GM19372 (cell line): ENCODE measurements at regions not wholly inside any gene's neighbourhood (a gene's known extent, or its start where the extent isn't known, plus 50 kb on each side); places are given as distances from the start of the nearest gene placed in this dataset.
"Not testable (repeated sequence)": the region's sequence is repeated elsewhere in the genome, so short reads cannot be mapped to it uniquely, and the experiment has no call there.

ENCODE experiments used
- ATAC-seq: cut with Tn5 transposase; IDR thresholded peaks from one replicate; pipeline ENCODE4 v1.9.1; 2021; ENCODE audit warnings: mild to moderate bottlenecking, low read depth, moderate library complexity; ENCODE audit not compliant: unreplicated experiment

DNA sequence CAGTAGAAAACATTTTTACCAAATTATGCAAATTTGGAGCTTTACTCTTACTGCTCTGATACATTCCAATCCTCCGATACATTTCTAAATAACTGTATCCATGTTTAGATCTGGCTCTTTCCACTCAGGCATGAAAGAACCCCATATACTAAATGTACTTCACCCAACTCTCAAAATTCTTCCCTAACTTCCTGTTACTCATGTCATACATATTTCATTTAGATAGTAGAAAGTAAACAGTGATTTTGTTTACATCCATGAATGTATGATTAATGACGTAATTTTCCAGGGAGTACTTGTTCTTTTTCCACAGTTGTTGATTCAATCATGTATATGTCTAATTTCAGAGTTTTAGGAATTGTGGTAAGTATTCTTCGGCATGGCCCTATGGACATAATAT is 1426.5 kb upstream of the C9orf72 start:
- ATAC-seq = no peak

DNA sequence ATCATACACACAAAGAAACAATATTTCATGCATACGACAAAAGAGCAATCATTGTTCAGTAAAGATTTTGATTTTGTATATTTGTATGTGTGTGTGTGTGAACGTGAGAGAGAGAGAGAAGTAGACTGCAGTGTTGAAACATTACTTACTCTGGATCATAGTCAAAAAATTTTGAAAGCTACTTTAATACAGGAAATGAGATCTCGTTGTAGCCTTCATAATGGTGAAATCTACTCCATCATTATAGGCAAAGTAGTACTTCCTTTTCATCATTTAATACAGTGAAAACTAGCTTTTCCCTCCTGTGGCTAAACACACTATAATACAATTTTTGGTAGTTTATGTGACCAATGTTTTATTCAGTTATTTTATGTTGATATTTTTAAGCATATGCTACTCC is 1427.7 kb upstream of the C9orf72 start:
- ATAC-seq = no peak

DNA sequence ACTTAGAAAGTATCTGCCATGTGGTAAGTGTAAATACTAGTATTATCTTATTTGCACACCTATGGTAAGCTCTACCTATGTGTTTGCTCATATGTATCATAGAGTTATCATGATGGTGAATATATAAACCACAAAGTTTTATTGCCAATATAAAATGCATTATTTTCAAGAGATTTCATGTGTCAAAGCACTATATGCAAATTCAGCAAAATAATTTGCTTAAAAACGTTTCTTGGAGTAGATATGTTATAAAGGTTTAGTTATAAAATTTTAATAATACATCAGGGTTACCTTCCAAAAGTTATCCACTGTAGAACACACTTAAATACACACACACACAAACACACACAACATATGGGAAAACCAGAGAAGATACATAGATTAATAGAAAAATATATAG is 1431.7 kb upstream of the C9orf72 start:
- ATAC-seq = no peak

DNA sequence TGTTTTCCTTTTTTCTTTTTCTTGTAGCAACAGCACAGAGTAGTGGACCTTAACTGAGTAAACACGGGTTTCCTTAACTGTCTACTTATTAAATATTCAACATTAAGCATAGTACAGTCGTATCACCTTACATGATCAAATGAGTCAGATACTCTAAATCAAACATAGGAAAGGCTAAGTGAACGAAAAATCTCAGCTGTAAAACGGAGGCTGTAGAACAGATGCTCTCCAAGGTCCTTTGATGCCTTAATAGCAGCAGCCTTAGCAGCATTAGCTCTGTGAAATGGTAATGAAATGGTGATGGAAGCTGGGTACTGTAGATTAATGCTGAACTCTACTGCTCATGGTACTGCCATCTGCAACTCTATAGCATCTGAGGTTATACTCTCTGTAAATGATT is 1433.3 kb upstream of the C9orf72 start:
- no peak for ATAC-seq

DNA sequence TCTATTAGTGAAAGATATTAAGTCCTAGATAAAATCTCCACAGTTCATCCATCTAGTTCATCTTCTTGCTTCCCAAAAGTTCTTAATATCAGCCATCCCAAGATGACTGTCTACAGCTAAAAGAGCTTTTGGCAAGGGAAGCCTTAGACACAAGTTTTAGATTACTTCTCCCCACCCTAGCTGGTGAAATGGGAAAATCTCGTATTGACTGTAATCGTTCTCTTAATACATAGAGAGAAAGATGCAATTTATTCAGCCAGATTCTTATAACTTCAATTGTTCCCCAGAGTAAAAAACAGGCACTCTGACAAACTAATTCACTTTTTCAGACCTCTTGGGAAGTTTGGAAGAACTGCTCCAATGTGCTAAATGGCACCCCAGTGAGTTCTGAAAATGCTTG is 1439.6 kb upstream of the C9orf72 start:
- no peak for ATAC-seq

DNA sequence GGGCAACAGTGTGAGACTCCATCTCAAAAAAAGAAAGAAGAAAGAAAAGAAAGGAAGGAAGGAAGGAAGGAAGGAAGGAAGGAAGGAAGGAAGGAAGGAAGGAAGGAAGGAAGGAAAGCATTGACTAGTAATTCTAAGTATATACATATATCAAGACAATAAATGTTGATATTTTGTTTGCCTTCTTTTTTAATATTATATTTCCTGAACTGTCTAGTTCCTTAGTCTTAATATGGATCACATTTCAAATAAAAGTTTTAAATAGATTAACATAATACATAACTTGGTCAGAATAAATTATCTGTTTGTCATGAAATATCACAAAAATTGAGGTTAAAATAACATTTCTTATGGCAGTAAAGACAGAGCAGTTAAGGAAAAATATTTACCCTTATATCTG is 1448.4 kb upstream of the C9orf72 start:
- no peak for ATAC-seq

DNA sequence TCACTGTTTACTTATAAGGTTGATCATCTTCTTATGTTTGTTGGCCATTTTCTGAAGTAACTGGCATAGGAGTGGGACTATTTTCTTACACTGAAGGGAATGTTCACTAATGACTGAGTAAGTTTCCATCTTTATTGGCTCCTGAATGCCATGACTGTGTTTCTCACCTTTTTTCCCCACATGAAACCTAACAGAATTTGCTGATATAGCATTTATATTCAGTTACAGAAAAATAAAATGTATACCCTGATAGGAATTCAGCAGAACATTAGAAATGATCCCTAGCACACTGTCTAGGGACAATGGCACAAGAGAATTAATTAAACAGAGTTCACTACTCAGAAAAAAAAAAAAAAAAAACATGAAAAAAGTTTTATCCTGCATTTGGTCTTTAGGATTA is 1465.1 kb upstream of the C9orf72 start:
- no peak for ATAC-seq

DNA sequence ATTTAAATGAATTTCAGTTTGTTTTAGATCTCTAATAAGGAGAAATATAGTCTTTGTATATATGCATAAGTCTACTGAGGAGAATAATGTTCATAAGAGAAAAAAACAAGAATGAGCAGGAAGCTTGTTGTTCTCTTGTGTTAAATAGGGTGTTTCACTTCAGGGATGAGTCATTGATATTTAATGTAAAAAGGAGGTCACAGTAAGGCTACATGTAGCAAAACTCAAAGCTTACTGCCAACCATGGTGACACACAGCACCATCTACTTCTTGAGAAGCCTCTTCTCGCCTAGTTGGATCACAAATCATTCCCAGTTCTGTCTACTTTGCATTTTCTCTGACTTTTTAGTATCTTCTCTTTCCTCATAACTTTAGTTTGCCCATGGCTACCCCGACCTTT is 1466.0 kb upstream of the C9orf72 start:
- ATAC-seq = no peak

DNA sequence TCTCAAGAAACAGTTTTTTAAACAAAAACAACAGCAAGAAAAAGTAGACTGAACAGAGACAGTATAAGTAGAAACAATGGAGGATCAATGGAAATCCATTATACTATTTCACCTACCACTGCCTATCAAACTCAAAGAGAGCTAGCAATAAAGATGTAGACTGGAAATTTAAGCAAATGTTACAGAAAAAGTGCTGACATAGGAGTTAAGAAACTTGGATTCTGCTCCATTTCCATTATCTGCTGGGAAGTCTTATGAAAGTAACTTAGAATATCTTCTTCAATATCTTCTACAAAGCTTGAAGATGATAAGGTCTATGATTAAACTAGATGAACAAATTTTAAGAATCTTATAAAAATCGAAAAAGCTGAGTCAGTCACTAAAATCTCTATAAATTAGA is 1469.8 kb upstream of the C9orf72 start:
- ATAC-seq = no peak

DNA sequence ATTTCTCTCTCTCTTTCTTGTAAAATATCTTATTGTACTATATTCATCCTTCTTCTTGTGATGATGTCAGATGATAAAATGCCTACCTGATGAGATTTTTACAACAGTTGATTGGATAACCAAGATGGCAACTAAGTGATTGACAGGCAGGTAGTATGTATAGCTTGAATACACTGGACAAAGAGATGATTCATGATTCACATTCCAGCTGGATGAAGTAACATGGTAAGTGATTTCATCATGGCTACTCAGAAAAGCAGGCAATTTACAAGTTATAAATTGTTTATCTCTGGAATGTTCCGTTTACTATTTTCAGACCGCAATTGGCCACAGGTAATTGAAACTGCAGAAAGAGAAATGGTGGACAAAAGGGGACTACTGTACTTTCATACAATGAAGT is 1471.7 kb upstream of the C9orf72 start:
- ATAC-seq = no peak

DNA sequence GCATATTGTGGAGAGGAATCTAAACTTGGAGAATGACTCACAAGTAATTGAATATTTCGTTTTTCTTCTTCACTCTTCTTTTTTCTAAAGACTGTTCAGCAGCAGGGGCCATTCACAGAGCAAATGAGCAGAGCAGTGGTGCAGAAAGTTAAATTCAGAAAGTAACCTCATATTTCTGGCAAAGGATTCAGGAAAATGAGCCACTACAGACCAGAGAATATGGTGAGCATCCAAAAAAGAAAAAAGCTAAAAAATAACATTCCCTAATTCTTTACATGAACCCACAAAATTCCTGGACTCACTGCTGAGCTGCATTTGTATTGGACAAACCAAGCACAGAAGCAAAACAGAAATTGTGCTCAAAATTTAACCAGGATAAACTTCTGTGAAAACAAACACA is 1486.8 kb upstream of the C9orf72 start:
- no peak for ATAC-seq

DNA sequence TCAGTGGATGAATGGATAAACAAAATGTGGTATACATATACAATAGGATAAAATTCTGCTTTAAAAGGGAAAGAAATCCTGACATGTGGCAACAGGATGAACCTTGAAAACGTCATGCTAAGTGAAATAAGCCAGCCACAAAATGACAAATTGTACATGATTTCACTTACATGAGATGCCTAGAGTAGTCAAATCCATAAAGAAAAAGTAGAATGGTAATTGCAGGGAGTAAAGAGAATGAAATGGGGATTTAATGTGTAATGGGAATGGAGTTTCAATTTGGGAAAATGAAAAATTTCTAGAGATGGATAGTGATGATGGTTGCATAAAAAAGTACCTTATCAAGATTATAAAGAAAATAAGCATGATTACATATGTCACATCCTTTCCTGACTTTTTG is 1489.2 kb upstream of the C9orf72 start:
- ATAC-seq = no peak

DNA sequence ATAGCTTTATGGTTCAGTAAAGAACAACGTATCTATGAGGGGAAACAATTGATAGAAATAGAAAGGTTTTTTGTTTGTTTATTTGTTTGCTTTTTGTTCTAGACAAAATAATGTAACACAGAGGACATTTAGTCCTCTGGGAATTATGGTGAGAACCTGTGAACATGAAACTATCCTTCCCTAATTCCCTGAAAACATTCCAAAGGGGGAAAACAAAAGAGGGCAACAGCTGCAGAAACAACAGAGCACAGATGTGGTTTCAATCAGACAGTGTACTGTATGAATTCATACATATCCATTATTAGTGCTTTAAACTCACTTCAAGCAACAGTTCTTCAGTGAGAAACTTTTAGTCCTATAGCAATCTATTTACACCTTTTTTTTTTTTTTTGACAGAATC is 1489.8 kb upstream of the C9orf72 start:
- ATAC-seq = no peak

DNA sequence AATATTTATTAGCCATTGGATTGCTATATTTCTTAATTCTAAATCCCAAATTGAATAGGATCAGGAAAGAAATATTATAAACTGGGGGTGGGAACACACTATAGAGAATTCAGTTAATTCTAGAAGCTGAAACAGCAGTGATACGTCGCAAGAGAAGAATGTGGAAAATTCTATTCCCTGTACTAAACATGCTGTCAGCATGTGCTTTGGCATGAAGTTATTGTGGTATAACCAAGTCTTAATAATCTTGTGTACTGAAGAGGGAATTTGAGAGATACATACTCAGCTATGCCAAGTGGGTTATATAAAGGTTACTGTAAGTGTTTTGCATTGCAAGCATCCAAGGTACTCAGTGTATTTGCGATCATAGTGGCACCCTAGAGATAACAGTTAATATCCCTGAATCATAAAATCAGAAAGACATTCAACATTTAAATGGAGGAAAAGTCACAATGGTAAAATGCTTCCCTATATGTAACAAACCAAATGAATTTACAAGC is 1492.9 kb upstream of the C9orf72 start:
- ATAC-seq = no peak

DNA sequence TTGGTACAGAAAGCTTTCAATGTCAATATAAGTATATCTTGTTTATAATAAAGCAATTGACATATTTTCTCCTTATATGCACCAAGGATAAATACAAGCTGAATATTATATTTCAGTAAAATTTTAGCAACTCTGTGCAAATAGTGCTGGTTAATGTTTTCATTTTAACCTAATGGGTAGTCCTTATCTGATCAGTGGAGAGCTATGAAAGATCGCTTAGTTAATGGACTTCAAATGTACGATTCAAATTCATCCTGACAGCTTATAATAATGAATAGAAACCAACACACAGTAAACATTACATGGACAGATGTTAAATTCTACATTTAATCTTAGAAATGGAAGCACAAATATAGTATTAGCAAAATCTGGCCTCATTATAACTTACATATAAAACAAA is 1495.2 kb upstream of the C9orf72 start:
- no peak for ATAC-seq

DNA sequence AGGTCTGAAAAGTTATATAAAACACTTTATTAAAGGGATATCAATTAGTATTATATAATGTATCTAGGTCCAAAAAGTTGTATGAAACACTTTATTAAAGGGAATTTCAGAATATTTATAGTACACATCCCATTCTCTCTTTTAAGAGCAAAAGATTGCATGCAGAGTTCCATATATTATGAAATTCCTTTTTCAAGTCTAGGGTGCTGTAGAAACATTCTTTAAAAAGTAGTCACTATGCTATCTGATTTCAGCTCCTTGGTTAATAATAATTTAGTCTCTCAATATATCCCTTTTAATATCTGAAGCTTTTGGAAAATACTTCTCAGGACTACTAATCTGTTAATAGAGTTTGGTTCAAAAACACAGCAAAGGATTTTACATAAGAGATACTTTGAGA is 1496.1 kb upstream of the C9orf72 start:
- no peak for ATAC-seq

DNA sequence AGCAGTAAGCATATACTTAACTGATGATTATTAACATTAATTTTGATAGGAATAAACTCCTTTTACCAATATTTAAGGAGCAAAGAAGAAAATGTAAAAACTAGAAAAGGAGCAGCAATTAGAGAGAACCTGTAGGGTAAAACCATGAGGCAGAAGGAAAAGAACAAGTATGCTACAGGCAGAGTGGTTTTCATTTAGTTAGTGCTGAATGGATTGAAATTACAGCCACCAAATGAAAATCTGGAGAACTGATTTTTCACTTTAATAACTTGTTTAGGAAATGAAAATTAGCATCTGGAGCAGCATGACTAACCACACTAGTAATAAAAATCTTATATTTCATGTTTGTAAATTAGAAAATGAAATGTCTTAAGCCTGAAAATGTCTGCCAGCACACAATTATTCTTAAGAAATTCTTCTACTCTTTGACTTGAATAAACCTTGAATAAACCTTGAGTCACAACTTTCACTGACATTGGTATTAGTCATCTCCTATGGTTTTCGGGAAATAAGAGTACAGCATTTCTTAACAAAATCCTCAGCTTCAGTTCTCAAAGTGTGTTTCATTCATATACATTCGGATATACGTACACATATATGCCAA is 1504.9 kb upstream of the C9orf72 start:
- ATAC-seq = no peak

DNA sequence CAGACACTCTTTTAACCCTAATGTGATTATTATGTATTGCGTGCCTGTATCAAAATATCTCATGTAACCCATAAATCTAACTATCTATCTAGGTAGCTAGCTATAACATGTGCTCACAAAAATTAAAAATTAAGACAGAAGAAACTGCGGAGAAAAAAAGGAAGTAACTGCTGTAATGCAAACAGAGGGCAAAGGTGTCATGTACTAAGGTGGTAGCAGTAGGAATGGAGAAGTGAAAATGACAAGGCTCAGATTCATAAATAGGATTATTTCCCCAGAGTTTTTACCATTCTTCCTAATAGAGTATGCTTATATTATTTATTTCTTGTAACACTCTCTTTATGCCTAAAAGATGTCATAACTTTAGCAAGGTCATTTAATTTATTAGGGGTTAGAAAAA is 1527.5 kb upstream of the C9orf72 start:
- ATAC-seq = no peak

DNA sequence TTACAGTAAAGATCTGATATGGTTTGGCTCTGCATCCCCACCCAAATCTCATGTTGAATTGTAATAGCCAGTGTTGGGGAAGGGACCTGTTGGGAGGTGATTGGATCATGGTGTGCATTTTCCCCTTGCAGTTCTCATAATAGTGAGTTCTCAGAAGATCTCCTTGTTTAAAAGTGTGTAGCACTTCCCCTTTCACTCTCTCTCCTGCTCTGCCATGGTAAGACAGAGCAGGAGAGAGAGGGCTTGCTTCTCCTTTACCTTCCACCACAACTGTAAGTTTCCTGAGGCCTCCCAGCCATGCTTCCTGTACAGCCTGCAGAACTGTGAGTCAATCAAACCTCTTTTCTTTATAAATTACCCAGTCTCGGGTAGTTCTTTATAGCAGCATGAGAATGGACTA is 1530.9 kb upstream of the C9orf72 start:
- ATAC-seq = not testable (repeated sequence)

DNA sequence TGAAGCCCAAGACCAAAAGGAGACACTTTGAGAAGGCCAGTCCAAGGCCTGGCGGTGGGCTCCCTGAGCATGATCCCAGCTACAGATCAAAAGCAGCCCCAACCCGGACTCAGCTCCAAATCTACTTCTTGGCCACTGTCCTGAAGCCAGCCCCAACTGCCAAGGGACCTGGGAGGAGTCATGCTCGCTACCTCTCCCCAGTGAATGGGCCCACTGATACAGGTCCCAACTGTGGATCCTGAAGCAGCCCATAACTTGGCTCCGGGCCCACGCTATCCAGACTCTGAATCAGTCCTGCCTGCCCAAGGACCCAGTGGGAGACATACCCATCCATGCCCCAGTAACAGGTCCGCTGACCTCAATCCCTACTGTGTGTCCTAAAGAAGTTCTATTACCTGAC is 1545.3 kb upstream of the C9orf72 start:
- ATAC-seq = no peak

DNA sequence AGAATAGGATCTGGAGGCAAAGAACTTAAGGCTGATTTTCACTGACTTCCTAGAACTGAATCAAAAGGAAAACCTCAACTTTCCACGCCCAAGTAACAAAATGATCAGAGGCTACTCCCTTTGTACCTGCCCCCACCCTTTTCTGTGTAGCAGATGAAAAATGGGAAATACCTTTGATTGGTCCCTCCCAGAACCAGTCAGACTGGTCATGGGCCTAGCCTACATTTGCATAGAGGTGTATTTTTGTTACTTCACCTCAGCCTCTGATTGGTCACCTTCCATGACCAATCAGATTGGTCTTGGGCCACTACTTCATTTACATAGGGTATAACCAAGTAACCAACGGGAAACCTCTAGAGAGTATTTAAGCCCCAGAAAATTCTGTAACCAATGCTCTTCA is 1553.5 kb upstream of the C9orf72 start:
- ATAC-seq = no peak

DNA sequence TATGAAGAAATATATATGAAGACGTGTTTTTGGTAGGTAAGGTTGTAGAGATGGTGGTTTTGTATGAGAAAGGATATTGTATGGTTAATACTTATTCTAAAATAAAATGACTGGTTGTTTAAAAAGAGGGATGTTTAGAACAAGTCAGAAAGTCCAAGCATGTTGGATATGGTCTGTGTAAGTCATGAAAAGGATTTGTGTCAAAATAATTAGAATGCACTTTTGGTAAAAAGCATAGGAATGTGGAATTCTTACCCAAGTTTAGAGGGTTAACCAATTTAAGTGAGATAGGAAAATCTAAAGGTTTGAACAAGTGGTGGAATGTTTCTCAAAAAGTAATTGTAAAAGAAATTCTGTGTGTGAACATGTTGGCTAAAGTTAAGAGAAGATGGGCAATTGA is 1556.5 kb upstream of the C9orf72 start:
- ATAC-seq = no peak

DNA sequence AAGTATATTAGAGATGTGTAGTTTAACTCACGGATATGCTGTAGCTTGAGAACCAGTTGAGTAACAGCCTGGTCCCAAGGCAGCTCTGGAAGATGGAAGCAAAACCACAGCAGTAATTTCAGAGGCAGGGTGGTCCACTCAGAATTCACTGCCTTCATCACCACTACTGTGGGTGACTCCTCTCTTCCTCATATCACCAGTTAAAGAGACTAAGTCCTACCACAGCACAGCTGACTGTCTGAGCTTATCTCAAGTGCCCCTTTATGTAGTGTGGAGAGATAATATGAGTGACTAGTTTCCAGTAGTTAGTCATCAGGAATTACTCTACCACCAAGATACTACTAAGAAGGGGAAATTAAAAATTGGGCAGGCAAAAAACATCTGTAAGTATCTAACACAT is 1571.2 kb upstream of the C9orf72 start:
- ATAC-seq = no peak
